Colonic mucosa (tissue), 4 donors: ENCODE measurements at regions not wholly inside any gene's neighbourhood (a gene's known extent, or its start where the extent isn't known, plus 50 kb on each side); places are given as distances from the start of the nearest gene placed in this dataset.
"Not testable (repeated sequence)": the region's sequence is repeated elsewhere in the genome, so short reads cannot be mapped to it uniquely, and the experiment has no call there.

Experiments
- DNase-seq: peaks from one replicate; pipeline ENCODE4 v3.0.0-alpha.2; 2020
- H3K27ac ChIP-seq: fragments of 200-600 bp; one replicate; pipeline ENCODE4 v1.8.0; 2021
- H3K27me3 ChIP-seq: fragments of 200-600 bp; one replicate; pipeline ENCODE4 v1.8.0; 2021
- H3K36me3 ChIP-seq: fragments of 200-600 bp; one replicate; pipeline ENCODE4 v1.8.0; 2021
- H3K4me1 ChIP-seq: fragments of 200-600 bp; one replicate; pipeline ENCODE4 v1.8.0; 2021; ENCODE audit warnings: mild to moderate bottlenecking
- H3K4me3 ChIP-seq: fragments of 200-600 bp; one replicate; pipeline ENCODE4 v1.8.0; 2021
- H3K9ac ChIP-seq, 2 donors: one replicate each; pipeline ENCODE4 v1.7.0; 2013; ENCODE audit warnings: control low read depth in 2 of 2, low read depth in 2 of 2, low read length in 2 of 2
- H3K9me3 ChIP-seq: fragments of 200-600 bp; one replicate; pipeline ENCODE4 v1.8.0; 2021
- intact Hi-C: fragments of 100-400 bp; cut with DNase I; formaldehyde crosslinking; loops from one replicate; pipeline ENCODE4 v1.14.1; 2022
- donor health status: healthy.
- donor health status: DM: no; HTN: no; CAD: no.
- donor health status: DM: no; HTN: no; CAD: no.

DNA sequence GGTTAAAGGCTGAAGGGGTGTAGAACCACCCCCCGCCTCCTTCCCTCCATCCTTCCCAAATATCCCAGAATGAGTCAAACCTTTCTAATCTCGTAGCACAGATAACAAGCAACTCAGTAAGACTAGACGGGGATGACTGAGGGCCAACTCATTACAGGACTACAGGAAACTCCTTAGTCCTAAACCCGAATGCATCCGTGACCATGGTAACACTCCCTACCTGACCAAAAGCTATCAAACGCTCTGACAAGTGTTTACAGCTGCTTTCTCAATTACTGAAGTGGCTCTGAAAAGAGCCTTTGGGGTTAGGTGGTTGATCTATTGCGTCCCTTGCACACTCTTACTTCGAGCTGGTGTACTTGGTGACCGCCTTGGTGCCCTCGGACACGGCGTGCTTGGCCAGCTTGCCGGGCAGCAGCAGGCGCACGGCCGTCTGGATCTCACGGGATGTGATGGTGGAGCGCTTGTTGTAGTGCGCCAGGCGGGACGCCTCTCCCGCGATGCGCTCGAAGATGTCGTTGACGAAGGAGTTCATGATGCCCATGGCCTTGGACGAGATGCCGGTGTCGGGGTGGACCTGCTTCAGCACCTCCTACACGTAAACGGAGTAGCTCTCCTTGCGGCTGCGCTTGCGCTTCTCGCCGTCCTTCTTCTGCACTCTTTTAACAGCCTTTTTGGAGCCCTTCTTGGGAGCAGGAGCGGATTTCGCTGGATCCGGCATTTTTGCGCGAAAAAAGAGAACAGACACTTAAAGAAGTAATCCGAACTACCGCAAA lies 67.4 kb downstream of the FAM72B start:
- H3K27ac ChIP-seq, H3K9me3 ChIP-seq, H3K36me3 ChIP-seq, intact Hi-C loops, H3K4me1 ChIP-seq, H3K27me3 ChIP-seq, H3K9ac ChIP-seq: not testable (repeated sequence)
- DNase-seq: peak; percentile 20
- H3K4me3 ChIP-seq: peak overlapping the region; percentile 17

DNA sequence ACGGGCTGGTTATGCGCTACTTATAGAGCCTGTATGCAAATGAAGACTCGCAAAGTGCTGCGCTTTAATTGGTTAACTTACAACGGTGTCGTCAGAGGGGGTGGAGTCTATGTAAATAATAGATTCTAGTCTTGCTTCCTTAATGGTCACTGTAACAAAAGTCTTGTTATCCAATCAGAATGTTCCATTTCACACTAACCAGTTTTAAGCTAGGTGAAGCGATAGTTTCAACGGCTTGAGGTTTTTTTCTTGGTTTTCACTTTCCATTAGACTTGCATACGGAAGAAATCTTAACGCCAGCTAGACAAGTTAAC lies 66.9 kb downstream of the FAM72B start:
- H3K27me3 ChIP-seq, H3K36me3 ChIP-seq, H3K27ac ChIP-seq, H3K9me3 ChIP-seq, H3K9ac ChIP-seq, intact Hi-C loops, DNase-seq, H3K4me1 ChIP-seq: not testable (repeated sequence)
- H3K4me3 ChIP-seq: peak overlapping the region; percentile 17

DNA sequence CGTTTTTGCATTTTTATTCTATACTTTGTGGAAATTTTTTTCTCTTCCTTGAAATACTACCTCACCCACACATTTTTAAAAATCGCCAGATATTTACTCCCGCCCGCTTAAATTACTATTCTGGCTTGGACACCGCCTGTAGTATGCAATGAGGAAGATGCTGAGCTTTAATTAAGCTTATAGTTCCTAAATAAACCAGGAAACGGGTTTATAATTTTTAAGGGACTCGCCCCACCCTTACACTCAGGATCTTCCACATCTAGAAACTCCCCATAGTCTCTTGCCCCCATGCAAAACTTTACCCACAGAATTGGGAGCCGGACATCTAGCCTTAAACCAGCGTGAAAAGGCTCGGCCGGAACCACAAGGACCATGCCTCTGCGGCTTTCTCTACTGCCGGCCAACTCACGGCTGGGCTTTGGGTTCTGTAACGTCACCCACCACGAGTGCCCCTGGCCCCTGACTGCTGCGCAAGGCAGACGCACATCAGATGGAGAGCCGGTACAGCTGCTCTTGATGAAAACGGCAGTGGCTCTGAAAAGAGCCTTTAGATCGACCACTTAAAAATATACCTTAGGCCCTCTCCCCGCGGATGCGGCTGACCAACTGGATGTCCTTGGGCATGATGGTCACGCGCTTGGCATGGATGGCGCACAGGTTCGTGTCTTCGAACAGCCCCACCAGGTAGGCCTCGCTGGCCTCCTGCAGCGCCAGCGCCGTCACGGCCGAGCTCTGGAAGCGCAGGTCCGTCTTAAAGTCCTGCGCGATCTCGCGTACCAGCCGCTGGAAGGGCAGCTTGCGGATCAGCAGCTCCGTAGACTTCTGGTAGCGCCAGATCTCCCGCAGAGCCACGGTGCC lies 66.3 kb downstream of the FAM72B start:
- DNase-seq: peak; percentile 19
- H3K9ac ChIP-seq, intact Hi-C loops: not testable (repeated sequence)

More for the DNA sequence above, 66.3 kb downstream of the FAM72B start:
- not testable (repeated sequence) for H3K36me3 ChIP-seq, H3K4me1 ChIP-seq, H3K9me3 ChIP-seq, H3K27me3 ChIP-seq
- H3K27ac ChIP-seq: peak overlapping the region; percentile 22
- H3K4me3 ChIP-seq: peak overlapping the region; percentile 24
